H9 (cell line): ENCODE measurements at regions not wholly inside any gene's neighbourhood (a gene's known extent, or its start where the extent isn't known, plus 50 kb on each side); places are given as distances from the start of the nearest gene placed in this dataset.

Experiments
- DNase-seq: peaks from one replicate; pipeline ENCODE4 v3.0.0-alpha.2; 2017
- H2AFZ ChIP-seq: one replicate; pipeline ENCODE4 v1.6.1; 2013; ENCODE audit warnings: mild to moderate bottlenecking, low read length, control low read depth, moderate library complexity
- H2AK5ac ChIP-seq: 2 replicates; pipeline ENCODE4 v1.6.1; 2013; ENCODE audit warnings: low read length, control low read depth, mixed read lengths; ENCODE audit not compliant: insufficient read length
- H2BK120ac ChIP-seq: one replicate; pipeline ENCODE4 v1.6.1; 2013; ENCODE audit warnings: low read depth, mild to moderate bottlenecking, low read length, control low read depth, inconsistent platforms; ENCODE audit not compliant: poor library complexity, severe bottlenecking
- H2BK12ac ChIP-seq: 2 replicates; pipeline ENCODE4 v1.6.1; 2013; ENCODE audit warnings: low read length, control low read depth, mixed read lengths, low read depth; ENCODE audit not compliant: insufficient read length
- H2BK15ac ChIP-seq: 2 replicates; pipeline ENCODE4 v1.6.1; 2013; ENCODE audit warnings: low read depth, low read length, control low read depth
- H2BK20ac ChIP-seq: one replicate; pipeline ENCODE4 v1.6.1; 2013; ENCODE audit warnings: low read depth, mild to moderate bottlenecking, low read length, control low read depth, inconsistent platforms; ENCODE audit not compliant: poor library complexity, severe bottlenecking
- H2BK5ac ChIP-seq: 2 replicates; pipeline ENCODE4 v1.6.1; 2013; ENCODE audit warnings: low read length, control low read depth, mixed read lengths; ENCODE audit not compliant: insufficient read length
- H3K14ac ChIP-seq: 2 replicates; pipeline ENCODE4 v1.6.1; 2013; ENCODE audit warnings: low read length, control low read depth; ENCODE audit not compliant: insufficient read depth
- H3K18ac ChIP-seq: 2 replicates; pipeline ENCODE4 v1.6.1; 2013; ENCODE audit warnings: low read depth, mild to moderate bottlenecking, mixed read lengths, low read length, control low read depth; ENCODE audit not compliant: insufficient read length
- H3K23ac ChIP-seq: 2 replicates; pipeline ENCODE4 v1.6.1; 2013; ENCODE audit warnings: low read length, control low read depth, mixed read lengths, low read depth; ENCODE audit not compliant: insufficient read length
- H3K23me2 ChIP-seq: 2 replicates; pipeline ENCODE4 v1.6.1; 2013; ENCODE audit warnings: low read depth, mild to moderate bottlenecking, mixed read lengths, low read length, control low read depth; ENCODE audit not compliant: insufficient read length, poor library complexity, severe bottlenecking
- H3K27ac ChIP-seq: 2 replicates; pipeline ENCODE4 v1.5.1; 2013; ENCODE audit warnings: low read length, control low read depth, mixed read lengths, low read depth; ENCODE audit not compliant: insufficient read length
- H3K27me3 ChIP-seq: 2 replicates; pipeline ENCODE4 v1.6.1; 2013; ENCODE audit warnings: low read length, control low read depth, inconsistent platforms; ENCODE audit not compliant: insufficient read depth
- H3K4ac ChIP-seq: 2 replicates; pipeline ENCODE4 v1.6.1; 2013; ENCODE audit warnings: low read depth, mild to moderate bottlenecking, control low read depth, inconsistent platforms, low read length, moderate library complexity
- H3K4me1 ChIP-seq: 2 replicates; pipeline ENCODE4 v1.6.1; 2013; ENCODE audit warnings: low read length, control low read depth, inconsistent platforms; ENCODE audit not compliant: insufficient read depth
- H3K4me2 ChIP-seq: 2 replicates; pipeline ENCODE4 v1.6.1; 2013; ENCODE audit warnings: low read length, control low read depth, mixed read lengths; ENCODE audit not compliant: insufficient read length, insufficient read depth
- H3K56ac ChIP-seq: 2 replicates; pipeline ENCODE4 v1.6.1; 2013; ENCODE audit warnings: low read depth, mild to moderate bottlenecking, mixed read lengths, low read length, control low read depth; ENCODE audit not compliant: insufficient read length
- H3K79me1 ChIP-seq: 2 replicates; pipeline ENCODE4 v1.6.1; 2013; ENCODE audit warnings: low read depth, mild to moderate bottlenecking, moderate library complexity, low read length, control low read depth, inconsistent platforms; ENCODE audit not compliant: insufficient read depth, poor library complexity, severe bottlenecking
- H3K79me2 ChIP-seq: 2 replicates; pipeline ENCODE4 v1.6.1; 2013; ENCODE audit warnings: low read length, control low read depth, inconsistent platforms; ENCODE audit not compliant: insufficient read depth
- H3K9ac ChIP-seq: 2 replicates; pipeline ENCODE4 v1.6.1; 2013; ENCODE audit warnings: low read length, control low read depth, mixed read lengths; ENCODE audit not compliant: insufficient read length; ENCODE audit errors: extremely low read depth
- H3K9me3 ChIP-seq: one replicate; pipeline ENCODE4 v1.6.1; 2013; ENCODE audit warnings: low read depth, low read length, inconsistent platforms; ENCODE audit not compliant: control insufficient read depth
- H3T11ph ChIP-seq: one replicate; pipeline ENCODE4 v1.6.1; 2013; ENCODE audit warnings: mild to moderate bottlenecking, low read length, control low read depth, inconsistent platforms
- H4K20me1 ChIP-seq: one replicate; pipeline ENCODE4 v1.6.1; 2013; ENCODE audit not compliant: control insufficient read depth, insufficient read length, insufficient read depth
- H4K5ac ChIP-seq: 2 replicates; pipeline ENCODE4 v1.6.1; 2013; ENCODE audit warnings: low read depth, mild to moderate bottlenecking, mixed read lengths, low read length, control low read depth; ENCODE audit not compliant: insufficient read length
- H4K8ac ChIP-seq: replicated peaks from 2 replicates; pipeline ENCODE4 v1.6.1; 2013; ENCODE audit warnings: low read length, control low read depth, mixed read lengths, low read depth; ENCODE audit not compliant: insufficient read length
- H4K91ac ChIP-seq: 2 replicates; pipeline ENCODE4 v1.6.1; 2013; ENCODE audit warnings: low read depth, mild to moderate bottlenecking, moderate library complexity, mixed read lengths, low read length, control low read depth; ENCODE audit not compliant: insufficient read length
- H3K27ac Mint-ChIP-seq, 3 experiments: 2 replicates in 2 of 3; 3 replicates in 1 of 3; pipeline ENCODE4 v1.8.0; 2020 to 2021; ENCODE audit warnings: mixed read lengths in 3 of 3, mild to moderate bottlenecking in 1 of 3, moderate library complexity in 1 of 3
- H3K27me3 Mint-ChIP-seq: 2 replicates; pipeline ENCODE4 v1.8.0; 2021; ENCODE audit warnings: low read depth, mild to moderate bottlenecking, moderate library complexity, mixed read lengths
- H3K36me3 Mint-ChIP-seq, 3 experiments: 2 replicates in 2 of 3; 3 replicates in 1 of 3; pipeline ENCODE4 v1.8.0; 2020 to 2021; ENCODE audit warnings: low read depth in 3 of 3, mixed read lengths in 3 of 3; ENCODE audit not compliant: insufficient read depth in 1 of 3
- H3K4me1 Mint-ChIP-seq, 2 experiments: 2 replicates each; pipeline ENCODE4 v1.8.0; 2020; ENCODE audit warnings: mixed read lengths in 2 of 2
- H3K4me3 Mint-ChIP-seq, 2 experiments: 2 replicates in 1 of 2; 3 replicates in 1 of 2; pipeline ENCODE4 v1.8.0; 2020 to 2021; ENCODE audit warnings: mild to moderate bottlenecking in 2 of 2, mixed read lengths in 2 of 2, moderate library complexity in 1 of 2
- H3K9me3 Mint-ChIP-seq, 2 experiments: 2 replicates in 1 of 2; 3 replicates in 1 of 2; pipeline ENCODE4 v1.8.0; 2020; ENCODE audit warnings: mild to moderate bottlenecking in 2 of 2, mixed read lengths in 2 of 2, moderate library complexity in 1 of 2
- CTCF ChIP-seq: fragments of 200-600 bp; sonication (generic); conservative IDR thresholded peaks from 3 replicates; pipeline ENCODE4 v1.8.0; 2021; ENCODE audit warnings: antibody characterized with exemption, mild to moderate bottlenecking
- WGBS: extraction: QIAGEN DNeasy Blood & Tissue Kit; methylation state at CpG from one replicate; pipeline ENCODE4 v1.1.7; 2013; ENCODE audit warnings: missing lambda C conversion rate, low lambda C conversion rate, mixed read lengths; ENCODE audit not compliant: insufficient read length; ENCODE audit errors: extremely low coverage; 5-methylcytosine and 5-hydroxymethylcytosine counted together

DNA sequence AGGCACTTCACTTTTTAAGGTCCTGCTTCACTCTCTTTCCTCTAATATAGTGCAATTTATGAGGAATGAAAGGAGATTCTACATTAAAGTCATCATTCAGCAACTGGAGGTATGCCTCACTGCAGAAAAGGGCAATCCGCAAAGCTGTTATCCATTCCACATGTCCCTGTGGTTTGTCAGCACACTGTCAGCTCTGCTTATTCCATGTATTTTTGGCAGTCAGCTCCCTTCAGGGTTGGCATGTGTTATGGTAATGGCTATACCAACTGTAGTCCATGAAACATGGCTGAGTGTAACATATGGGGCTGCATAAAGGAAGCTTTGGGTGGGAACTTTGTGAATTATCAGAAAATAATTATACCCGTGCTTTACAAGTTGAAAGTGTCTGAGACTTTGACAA is 154.1 kb downstream of the GALC start:
- Histone ChIP-seq H4K8ac (no peak overlapping the region), H3K4ac (no peak overlapping the region), H3K27me3 (no peaks in the 10 kb centered on the region; the same call in 1 of the 2 replicates), H3K27ac (no peak overlapping the region), H3K56ac (no peak overlapping the region), H3T11ph (no peak overlapping the region), H3K79me1 (no peaks in the 10 kb centered on the region), H4K91ac (no peak overlapping the region), H3K4me1 (no peaks in the 10 kb centered on the region), H3K9ac (no peak overlapping the region), H2AFZ (no peak overlapping the region), H2BK15ac (no peak overlapping the region), H3K23me2 (no peaks in the 10 kb centered on the region), H2BK5ac (no peak overlapping the region), H2BK12ac (no peak overlapping the region), H2AK5ac (no peak overlapping the region), H2BK20ac (no peak overlapping the region), H3K18ac (no peak overlapping the region), H4K20me1 (no peaks in the 10 kb centered on the region), H2BK120ac (no peak overlapping the region), H3K23ac (no peak overlapping the region), H3K9me3 (no peaks in the 10 kb centered on the region), H4K5ac (no peak overlapping the region), H3K14ac (no peak overlapping the region), H3K79me2 (no peaks in the 10 kb centered on the region), H3K4me2 (no peak overlapping the region)
- no peaks in the 10 kb centered on the region for H3K27me3 Mint-ChIP-seq
- no peak for TF ChIP-seq CTCF
- no peak overlapping the region for H3K4me3 Mint-ChIP-seq
- no peak for DNase-seq
- no peaks in the 10 kb centered on the region for H3K4me1 Mint-ChIP-seq
- H3K9me3 Mint-ChIP-seq: no peaks in the 10 kb centered on the region
- no CpG with 5 or more reads among the region's 2 CpGs for WGBS
- no peak overlapping the region for H3K27ac Mint-ChIP-seq
- no peaks in the 10 kb centered on the region; a peak in 1 of 7 replicates for H3K36me3 Mint-ChIP-seq
